Memory B cell (primary cell): ENCODE measurements at regions not wholly inside any gene's neighbourhood (a gene's known extent, or its start where the extent isn't known, plus 50 kb on each side); places are given as distances from the start of the nearest gene placed in this dataset.
"Not testable (repeated sequence)": the region's sequence is repeated elsewhere in the genome, so short reads cannot be mapped to it uniquely, and the experiment has no call there.

Experiments
- ATAC-seq: fragments of 150-1000 bp; cut with Tn5 transposase; 2 replicates; pipeline ENCODE4 v1.10.0; 2021; ENCODE audit warnings: low read depth, mild to moderate bottlenecking, moderate library complexity
- DNase-seq, 2 donors: peaks; one replicate each; pipeline ENCODE4 v3.0.0; 2022; ENCODE audit warnings: low spot score in 2 of 2
- H3K27ac Mint-ChIP-seq: one replicate; pipeline ENCODE4 v1.8.0; 2022; ENCODE audit warnings: mild to moderate bottlenecking, moderate library complexity, mixed read lengths
- H3K27me3 Mint-ChIP-seq: one replicate; pipeline ENCODE4 v1.8.0; 2022; ENCODE audit warnings: mixed read lengths
- H3K36me3 Mint-ChIP-seq: one replicate; pipeline ENCODE4 v1.8.0; 2022; ENCODE audit warnings: mild to moderate bottlenecking, mixed read lengths
- H3K4me1 Mint-ChIP-seq: one replicate; pipeline ENCODE4 v1.8.0; 2022; ENCODE audit warnings: mixed read lengths
- H3K4me3 Mint-ChIP-seq: one replicate; pipeline ENCODE4 v1.8.0; 2022; ENCODE audit warnings: mild to moderate bottlenecking, moderate library complexity, mixed read lengths
- H3K9me3 Mint-ChIP-seq: one replicate; pipeline ENCODE4 v1.8.0; 2022; ENCODE audit warnings: mixed read lengths

GRCh38 chr11:101723371-101723770 is 139.6 kb upstream of the TRPC6 start:
- Mint-ChIP-seq H3K4me3 (no peak overlapping the region), H3K27me3 (no peaks in the 10 kb centered on the region), H3K4me1 (no peaks in the 10 kb centered on the region), H3K27ac (no peak overlapping the region), H3K9me3 (peaks cover 3% of the 10 kb centered on the region), H3K36me3 (no peaks in the 10 kb centered on the region)
- ATAC-seq (no peak), DNase-seq (no peak)

GRCh38 chr11:101721270-101721669 is 137.5 kb upstream of the TRPC6 start:
- DNase-seq (no peak), ATAC-seq (no peak)
- H3K9me3 Mint-ChIP-seq: peaks cover 3% of the 10 kb centered on the region
- H3K4me1 Mint-ChIP-seq: no peaks in the 10 kb centered on the region
- no peak overlapping the region for H3K27ac Mint-ChIP-seq
- H3K4me3 Mint-ChIP-seq: no peak overlapping the region
- H3K36me3 Mint-ChIP-seq: no peaks in the 10 kb centered on the region
- H3K27me3 Mint-ChIP-seq: no peaks in the 10 kb centered on the region

- H3K9me3 Mint-ChIP-seq: peaks cover 1% of the 10 kb centered on the region
- H3K27ac Mint-ChIP-seq: no peak overlapping the region
- no peak overlapping the region for H3K4me3 Mint-ChIP-seq
- DNase-seq (no peak), ATAC-seq (no peak)
- no peaks in the 10 kb centered on the region for H3K36me3 Mint-ChIP-seq
- H3K4me1 Mint-ChIP-seq: no peaks in the 10 kb centered on the region
- no peaks in the 10 kb centered on the region for H3K27me3 Mint-ChIP-seq
Observed at GRCh38 chr11:101718402-101718801, 134.6 kb upstream of the TRPC6 start.

GRCh38 chr11:101717619-101718018 is 133.8 kb upstream of the TRPC6 start:
- no peak overlapping the region for H3K4me3 Mint-ChIP-seq
- no peaks in the 10 kb centered on the region for H3K4me1 Mint-ChIP-seq
- peaks cover 1% of the 10 kb centered on the region for H3K9me3 Mint-ChIP-seq
- H3K36me3 Mint-ChIP-seq: no peaks in the 10 kb centered on the region
- DNase-seq: no peak
- ATAC-seq: no peak
- no peak overlapping the region for H3K27ac Mint-ChIP-seq
- no peaks in the 10 kb centered on the region for H3K27me3 Mint-ChIP-seq

- Mint-ChIP-seq H3K27ac (no peak overlapping the region), H3K9me3 (peaks cover 6% of the 10 kb centered on the region), H3K36me3 (no peaks in the 10 kb centered on the region), H3K4me3 (no peak overlapping the region), H3K27me3 (no peaks in the 10 kb centered on the region), H3K4me1 (no peaks in the 10 kb centered on the region)
- no peak for DNase-seq
- no peak for ATAC-seq
Observed at GRCh38 chr11:101715281-101715680, 131.5 kb upstream of the TRPC6 start.

GRCh38 chr11:101707477-101707876 is 123.7 kb upstream of the TRPC6 start:
- Mint-ChIP-seq H3K9me3 (peaks cover 5% of the 10 kb centered on the region), H3K27ac (no peak overlapping the region), H3K4me1 (no peaks in the 10 kb centered on the region), H3K4me3 (no peak overlapping the region), H3K36me3 (no peaks in the 10 kb centered on the region), H3K27me3 (peaks cover 2% of the 10 kb centered on the region)
- ATAC-seq (no peak), DNase-seq (no peak)

- Mint-ChIP-seq H3K4me3 (no peak overlapping the region), H3K27me3 (peaks cover 2% of the 10 kb centered on the region), H3K9me3 (peaks cover 4% of the 10 kb centered on the region), H3K4me1 (no peaks in the 10 kb centered on the region), H3K27ac (no peak overlapping the region), H3K36me3 (no peaks in the 10 kb centered on the region)
- ATAC-seq (no peak), DNase-seq (no peak)
Observed at GRCh38 chr11:101706541-101706940, 122.7 kb upstream of the TRPC6 start.

GRCh38 chr11:101705972-101706371 is 122.2 kb upstream of the TRPC6 start:
- Mint-ChIP-seq H3K27ac (no peak overlapping the region), H3K4me1 (no peaks in the 10 kb centered on the region), H3K36me3 (no peaks in the 10 kb centered on the region), H3K9me3 (peaks cover 2% of the 10 kb centered on the region), H3K27me3 (peaks cover 2% of the 10 kb centered on the region), H3K4me3 (no peak overlapping the region)
- ATAC-seq (no peak), DNase-seq (no peak)

GRCh38 chr11:101694869-101695268 is 111.1 kb upstream of the TRPC6 start:
- DNase-seq, H3K36me3 Mint-ChIP-seq, H3K4me1 Mint-ChIP-seq, H3K4me3 Mint-ChIP-seq, H3K27me3 Mint-ChIP-seq, H3K27ac Mint-ChIP-seq, ATAC-seq, H3K9me3 Mint-ChIP-seq: not testable (repeated sequence)

- ATAC-seq: no peak
- no peaks in the 10 kb centered on the region for H3K4me1 Mint-ChIP-seq
- DNase-seq: no peak
- H3K36me3 Mint-ChIP-seq: no peaks in the 10 kb centered on the region
- peaks cover 3% of the 10 kb centered on the region for H3K9me3 Mint-ChIP-seq
- H3K27me3 Mint-ChIP-seq: peaks cover 2% of the 10 kb centered on the region
- no peak overlapping the region for H3K4me3 Mint-ChIP-seq
- H3K27ac Mint-ChIP-seq: no peak overlapping the region
Observed at GRCh38 chr11:101692980-101693379, 109.2 kb upstream of the TRPC6 start.

GRCh38 chr11:101686514-101686913 is 102.7 kb upstream of the TRPC6 start:
- no peak for ATAC-seq
- Mint-ChIP-seq H3K27me3 (peaks cover 5% of the 10 kb centered on the region), H3K9me3 (peaks cover 4% of the 10 kb centered on the region), H3K4me3 (no peak overlapping the region), H3K27ac (no peak overlapping the region), H3K4me1 (no peaks in the 10 kb centered on the region), H3K36me3 (no peaks in the 10 kb centered on the region)
- no peak for DNase-seq

GRCh38 chr11:101668236-101668635 is 84.4 kb upstream of the TRPC6 start:
- no peak for DNase-seq
- H3K9me3 Mint-ChIP-seq: no peaks in the 10 kb centered on the region
- no peak for ATAC-seq
- H3K4me1 Mint-ChIP-seq: no peaks in the 10 kb centered on the region
- no peak overlapping the region for H3K27ac Mint-ChIP-seq
- no peaks in the 10 kb centered on the region for H3K27me3 Mint-ChIP-seq
- H3K36me3 Mint-ChIP-seq: no peaks in the 10 kb centered on the region
- H3K4me3 Mint-ChIP-seq: no peak overlapping the region

GRCh38 chr11:101666916-101667315 is 83.1 kb upstream of the TRPC6 start:
- no peaks in the 10 kb centered on the region for H3K36me3 Mint-ChIP-seq
- ATAC-seq (no peak), DNase-seq (no peak)
- H3K27ac Mint-ChIP-seq: no peak overlapping the region
- H3K4me3 Mint-ChIP-seq: no peak overlapping the region
- H3K9me3 Mint-ChIP-seq: peaks cover 4% of the 10 kb centered on the region
- H3K4me1 Mint-ChIP-seq: no peaks in the 10 kb centered on the region
- no peaks in the 10 kb centered on the region for H3K27me3 Mint-ChIP-seq

- no peaks in the 10 kb centered on the region for H3K27me3 Mint-ChIP-seq
- DNase-seq: no peak
- H3K36me3 Mint-ChIP-seq: peaks cover 2% of the 10 kb centered on the region
Observed at GRCh38 chr11:101661559-101661958, 77.8 kb upstream of the TRPC6 start.

More at GRCh38 chr11:101661559-101661958, 77.8 kb upstream of the TRPC6 start:
- no peaks in the 10 kb centered on the region for H3K4me1 Mint-ChIP-seq
- peaks cover 15% of the 10 kb centered on the region for H3K9me3 Mint-ChIP-seq
- H3K4me3 Mint-ChIP-seq: no peak overlapping the region
- no peak overlapping the region for H3K27ac Mint-ChIP-seq
- ATAC-seq: no peak
